HG03378 (cell line): ENCODE measurements at regions not wholly inside any gene's neighbourhood (a gene's known extent, or its start where the extent isn't known, plus 50 kb on each side); places are given as distances from the start of the nearest gene placed in this dataset.
A peak's percentile ranks its signal among the peaks of the same experiment; 100 is the strongest.

Experiments used
- ATAC-seq: cut with Tn5 transposase; IDR thresholded peaks from one replicate; pipeline ENCODE4 v1.9.1; 2021; ENCODE audit warnings: mild to moderate bottlenecking, moderate library complexity; ENCODE audit not compliant: unreplicated experiment

DNA sequence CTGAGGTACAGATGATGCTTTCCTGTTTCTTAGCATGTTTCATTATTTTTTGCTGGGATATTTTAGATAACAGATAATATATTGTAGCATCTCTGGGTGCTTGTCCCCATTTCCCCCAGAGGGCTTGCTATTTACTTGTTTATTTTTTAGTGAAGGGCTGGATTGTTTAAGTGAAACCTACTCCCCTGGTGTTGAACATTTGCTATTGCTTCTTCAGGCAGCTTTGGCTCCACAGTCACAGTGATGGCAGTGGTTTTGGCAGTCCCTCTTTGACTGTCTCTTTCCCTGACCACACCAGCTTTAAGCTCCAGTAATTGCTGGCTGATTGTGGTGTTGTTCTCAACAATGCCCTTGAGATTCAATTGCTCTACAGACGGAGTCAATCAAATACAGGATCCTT is 128.9 kb downstream of the KLF13 start:
- no peak for ATAC-seq

DNA sequence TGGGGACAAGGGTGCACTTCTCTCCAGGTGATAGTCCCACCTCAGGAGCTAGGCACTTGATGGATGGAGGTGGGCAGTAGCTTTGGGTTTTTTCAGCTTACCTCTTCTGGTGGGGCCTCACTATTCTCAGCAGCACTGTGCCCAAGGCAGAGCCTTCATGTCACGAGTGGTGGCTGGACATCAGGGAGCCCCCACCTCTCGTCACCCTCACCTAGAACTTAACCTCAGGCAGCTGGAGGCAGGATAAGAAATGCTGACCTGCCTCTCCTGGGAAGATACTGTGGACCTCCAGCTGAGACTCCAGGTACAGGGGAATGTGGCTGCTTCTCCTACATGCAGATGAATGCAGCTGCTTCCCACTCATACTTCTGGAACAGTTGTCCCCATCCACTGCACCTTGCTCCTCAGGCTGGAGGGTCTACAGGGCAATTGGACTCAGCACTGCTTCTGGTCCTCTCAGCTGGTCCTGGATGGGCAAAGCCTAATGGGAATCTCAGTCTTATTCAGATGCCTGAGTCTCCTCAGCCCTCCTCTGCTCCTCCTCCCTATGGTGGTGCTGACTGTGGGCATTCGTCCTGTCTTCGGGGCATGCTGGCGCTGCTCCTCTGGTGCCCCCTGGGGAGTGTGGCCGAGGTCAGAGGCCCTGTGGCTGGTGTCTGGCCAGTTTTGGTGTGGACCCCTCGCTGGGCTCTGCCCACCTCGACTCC is 129.9 kb downstream of the KLF13 start:
- ATAC-seq: no peak

DNA sequence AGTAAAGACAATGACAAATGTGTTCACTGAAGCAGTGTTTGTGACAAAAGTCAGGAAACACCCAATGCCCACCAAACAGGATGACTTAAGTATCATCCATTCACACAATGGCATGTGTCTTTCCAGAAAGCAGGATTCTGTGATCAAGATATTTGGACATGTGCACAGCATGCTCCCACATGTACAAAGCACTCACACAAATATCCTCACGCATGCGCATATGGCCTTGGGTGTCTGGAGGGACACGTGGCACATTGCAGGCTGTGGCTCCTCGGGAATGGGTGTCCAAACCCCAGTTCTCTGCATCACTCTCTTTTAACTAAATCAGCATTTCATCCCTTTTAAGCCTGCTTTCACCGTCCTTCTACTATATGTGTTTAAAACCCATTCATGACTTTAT is 130.5 kb downstream of the KLF13 start:
- ATAC-seq: no peak

DNA sequence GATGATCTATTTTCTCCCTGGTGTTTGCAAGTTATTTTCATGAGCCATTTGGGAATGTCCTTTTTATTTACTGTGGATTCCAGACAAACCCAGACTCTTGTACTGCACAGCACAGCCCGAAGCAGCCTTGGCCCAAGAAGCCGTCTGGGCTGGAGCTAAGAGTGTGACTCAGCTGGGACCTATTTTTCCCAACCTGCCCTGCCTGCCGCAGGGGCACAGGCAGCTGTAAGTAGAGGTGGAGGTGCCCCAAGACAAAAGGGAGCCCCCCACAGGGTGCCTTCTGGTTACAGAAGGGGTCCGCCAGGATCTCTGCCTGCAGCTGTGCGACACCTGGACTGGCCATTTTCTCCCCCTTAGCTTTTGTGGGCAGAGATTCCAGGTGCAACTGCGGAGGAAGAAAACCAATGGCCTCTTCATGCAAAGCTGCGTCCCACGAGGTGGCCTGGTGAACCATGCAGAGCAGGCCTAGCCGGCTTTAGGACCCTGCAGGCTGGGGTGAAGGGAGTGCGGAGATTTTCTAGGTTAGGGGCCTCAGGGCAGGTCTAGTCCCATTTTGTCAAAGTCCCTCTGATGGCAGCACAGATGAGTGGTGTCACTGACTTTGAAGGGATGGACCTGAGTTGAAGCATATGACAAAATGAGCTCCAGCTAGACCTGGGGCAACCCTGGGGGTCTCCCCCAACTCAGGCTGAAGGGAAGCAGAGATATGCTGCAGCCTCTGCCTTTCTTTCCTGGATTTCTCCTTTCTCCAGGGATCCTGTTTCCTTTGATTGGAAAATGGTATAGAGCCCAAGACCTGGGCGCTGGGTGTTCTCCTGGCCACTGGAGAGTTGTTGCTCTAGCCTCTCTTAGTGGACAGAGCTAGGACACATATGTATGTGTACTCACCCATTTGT is 131.2 kb downstream of the KLF13 start:
- no peak for ATAC-seq

DNA sequence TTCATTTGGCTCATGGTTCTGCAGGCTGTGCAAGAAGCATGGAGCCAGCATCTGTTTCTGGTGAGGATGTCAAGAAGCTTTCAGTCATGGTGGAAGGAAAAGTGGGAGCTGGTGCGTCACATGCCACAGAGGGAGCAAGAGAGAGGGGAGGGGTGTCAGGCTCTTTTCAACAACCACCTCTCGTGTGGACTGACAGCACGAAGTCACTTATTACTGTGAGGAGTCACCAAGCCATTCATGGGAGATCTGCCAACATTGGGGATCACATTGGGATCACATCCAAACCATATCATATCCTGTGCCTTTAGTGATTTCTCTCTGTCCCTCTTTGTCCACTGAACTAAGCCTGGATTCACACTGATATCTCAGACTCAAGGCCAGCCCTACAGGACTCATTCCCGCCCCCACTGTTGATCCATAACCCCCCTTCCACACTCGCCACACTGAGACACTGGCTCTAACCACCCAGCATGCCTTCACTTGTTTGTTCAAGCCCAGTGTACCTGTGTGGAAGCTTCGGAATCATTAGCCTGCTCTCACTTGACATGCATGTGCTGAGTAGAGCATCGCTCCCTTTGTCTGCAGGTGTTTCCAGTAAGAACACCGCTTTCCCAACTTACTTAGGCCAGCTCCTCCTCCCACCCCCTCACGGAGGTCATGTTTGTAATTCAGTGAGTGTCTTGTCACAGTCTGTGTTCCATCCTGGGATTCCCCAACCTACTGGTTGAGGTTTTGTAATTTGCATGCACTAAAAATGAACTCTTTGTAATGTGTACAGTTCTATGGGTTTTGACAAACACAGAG is 132.2 kb downstream of the KLF13 start:
- ATAC-seq: peak; percentile 97

DNA sequence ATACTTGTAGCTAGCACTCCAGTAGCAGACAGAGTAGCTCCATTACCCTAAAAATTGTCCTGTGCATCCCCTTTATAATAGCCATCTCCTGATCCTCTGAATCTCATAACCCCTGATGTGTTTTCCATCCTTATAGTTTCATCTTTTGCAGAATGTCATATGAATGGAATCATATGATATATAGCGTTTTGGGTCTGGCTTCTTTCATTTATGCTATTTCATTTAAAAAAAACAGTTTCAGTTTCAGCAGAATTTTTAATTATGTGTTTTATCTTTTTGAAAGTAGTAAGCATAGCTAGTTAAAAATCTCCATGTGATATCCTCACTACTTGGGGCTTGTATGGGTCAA is 132.7 kb downstream of the KLF13 start:
- no peak for ATAC-seq

DNA sequence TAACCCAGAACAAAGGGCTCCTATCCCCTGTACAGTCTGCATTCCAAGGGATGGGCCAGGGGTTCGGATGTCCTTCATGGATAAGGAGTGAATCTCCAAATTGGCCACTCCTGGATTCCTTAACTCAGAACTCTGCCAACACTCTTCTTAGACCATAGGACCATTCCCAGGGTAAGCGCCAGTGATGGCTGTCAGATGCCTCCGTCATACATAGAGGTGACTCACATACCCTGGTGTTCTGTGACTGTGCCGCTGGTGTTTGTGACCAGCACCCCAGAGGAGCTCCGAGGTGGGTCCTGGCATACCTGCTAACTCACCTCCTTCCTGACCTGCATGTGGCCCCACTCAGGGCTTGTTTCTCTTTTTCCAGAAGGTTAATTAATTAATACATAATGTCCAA is 134.7 kb downstream of the KLF13 start:
- ATAC-seq: no peak

DNA sequence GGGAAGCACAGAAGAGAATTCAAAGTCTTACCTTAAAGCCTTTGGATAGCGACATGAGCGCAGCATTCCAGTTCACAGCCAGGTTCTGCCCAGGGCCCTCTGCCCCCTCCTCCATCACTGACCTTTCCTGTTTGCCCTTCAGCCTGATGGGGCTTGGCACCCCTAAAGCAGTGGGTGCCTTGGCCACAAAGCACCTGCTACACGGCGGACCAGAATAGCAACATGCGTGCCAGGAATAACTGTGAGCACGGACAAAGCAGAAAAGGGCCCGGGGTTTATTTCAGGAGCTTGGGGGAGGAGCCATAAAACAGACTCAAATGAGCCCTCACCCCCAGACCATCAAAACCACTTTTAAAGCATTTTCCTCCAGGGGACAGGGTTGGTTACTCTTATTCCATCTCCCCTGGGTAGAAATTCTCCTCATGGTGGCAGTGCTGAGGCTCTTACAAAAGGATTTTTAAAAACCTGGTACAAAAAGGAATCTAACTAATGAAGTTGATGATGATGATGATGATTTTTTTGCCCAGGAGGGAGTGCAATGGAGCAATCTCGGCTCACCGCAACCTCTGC is 135.4 kb downstream of the KLF13 start:
- ATAC-seq: no peak

DNA sequence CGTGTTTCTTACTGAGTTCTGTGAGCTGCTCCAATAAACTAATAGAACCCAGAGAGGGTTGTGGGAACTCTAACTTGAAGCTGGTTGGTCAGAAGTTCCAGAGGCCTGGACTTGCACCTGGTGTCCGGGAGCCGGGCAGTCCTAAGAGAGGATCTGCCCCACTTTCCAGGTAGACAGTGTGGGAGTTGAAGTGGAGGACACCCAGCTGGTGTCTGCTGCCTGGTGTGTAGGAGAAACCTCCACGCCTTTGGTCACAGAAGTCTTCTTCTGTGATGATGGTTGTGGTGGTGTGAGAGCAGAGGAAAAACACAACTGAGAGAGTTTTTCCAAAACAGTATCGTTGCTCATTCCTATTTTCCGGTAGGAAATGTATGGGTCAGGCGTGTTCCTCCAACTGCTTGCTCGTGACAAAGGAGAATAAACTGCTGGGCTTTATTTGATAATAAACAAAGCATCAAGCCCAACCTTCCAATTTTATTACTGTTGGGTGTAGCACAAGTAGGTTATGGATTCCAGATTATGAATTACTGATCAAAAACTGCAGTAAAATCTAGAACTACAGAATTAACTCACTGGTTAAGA is 137.0 kb downstream of the KLF13 start:
- no peak for ATAC-seq

DNA sequence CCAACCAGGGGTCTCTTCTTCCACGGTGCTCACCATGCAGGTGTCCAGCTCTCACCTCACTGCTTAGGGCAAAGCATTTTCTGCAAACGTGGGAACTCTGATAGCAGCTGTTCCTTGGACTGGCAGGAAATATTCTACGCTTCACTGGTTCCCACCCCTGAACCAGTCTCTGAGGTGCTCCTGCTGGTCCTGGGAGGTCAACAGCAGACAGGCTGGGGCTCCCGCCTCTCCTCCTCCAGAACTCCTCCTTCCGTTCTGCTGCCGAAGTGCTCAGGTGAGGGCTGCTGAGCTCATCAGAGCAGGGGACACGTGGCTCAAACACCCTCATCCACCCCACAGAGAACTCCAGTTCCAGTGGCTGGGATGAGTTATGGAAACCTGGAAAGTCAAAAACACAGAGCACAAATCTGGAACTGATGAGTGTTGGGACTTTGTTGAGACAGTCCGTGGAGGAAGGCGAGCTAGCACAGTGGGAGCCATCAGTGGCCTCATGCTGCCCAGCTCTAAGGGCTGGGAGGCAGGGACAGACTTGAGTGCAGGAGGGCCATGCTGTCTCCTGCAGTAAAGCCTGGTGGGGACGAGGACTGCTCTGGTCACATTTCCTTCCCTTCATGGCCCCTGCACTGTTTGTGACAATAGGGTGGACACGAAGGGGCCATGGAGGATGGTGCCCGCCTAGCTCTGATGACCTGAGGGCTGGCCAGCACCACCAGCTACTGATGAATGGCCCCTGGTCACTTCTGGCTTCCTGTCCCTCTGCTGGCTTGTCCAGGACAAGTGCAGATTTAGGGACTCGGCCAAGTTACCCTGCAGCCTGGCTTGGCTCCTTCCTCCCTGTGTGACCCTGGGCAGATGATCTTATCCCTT is 137.8 kb downstream of the KLF13 start:
- ATAC-seq: no peak

DNA sequence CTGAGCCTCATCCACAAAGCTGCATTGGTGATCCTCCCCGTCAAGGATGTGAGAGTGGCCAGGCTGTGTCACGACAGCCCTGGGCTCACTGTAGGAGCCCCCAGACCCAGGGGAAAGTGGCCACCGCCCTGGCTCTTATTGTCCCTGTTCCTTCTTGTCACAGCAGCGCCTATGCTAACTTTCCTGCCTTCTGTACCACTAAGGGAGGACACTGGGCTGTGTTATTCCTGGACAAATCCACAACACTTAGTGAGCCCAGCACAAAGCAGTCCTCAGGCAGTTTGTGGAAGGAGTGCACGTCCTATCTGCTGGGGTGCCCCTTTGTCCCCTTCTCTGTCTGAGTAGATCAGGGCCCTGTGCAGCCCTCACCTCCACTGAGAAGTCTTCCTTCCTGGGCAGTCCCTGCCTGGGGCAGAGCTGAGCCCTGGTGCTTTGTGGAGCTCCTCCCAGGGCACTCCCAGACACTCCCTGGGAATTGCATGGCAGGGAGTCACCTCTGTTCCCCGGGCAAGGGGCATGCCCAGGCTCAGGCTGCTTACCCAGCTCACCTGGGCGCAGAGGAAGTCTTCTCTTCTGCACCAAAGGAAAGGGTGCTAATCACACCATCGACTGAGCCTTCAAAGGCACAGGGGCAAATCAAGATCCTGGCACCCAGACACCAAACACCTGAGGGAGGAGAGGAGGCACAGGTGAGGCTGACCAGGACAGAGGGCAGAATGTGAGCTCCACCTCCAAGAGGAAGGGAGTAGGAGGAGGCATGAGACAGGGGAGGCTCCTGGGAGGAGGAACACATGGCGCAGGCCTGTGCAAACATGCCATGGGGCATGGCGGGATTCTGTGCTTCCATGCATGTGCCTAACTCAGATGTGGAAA is 138.7 kb downstream of the KLF13 start:
- no peak for ATAC-seq

DNA sequence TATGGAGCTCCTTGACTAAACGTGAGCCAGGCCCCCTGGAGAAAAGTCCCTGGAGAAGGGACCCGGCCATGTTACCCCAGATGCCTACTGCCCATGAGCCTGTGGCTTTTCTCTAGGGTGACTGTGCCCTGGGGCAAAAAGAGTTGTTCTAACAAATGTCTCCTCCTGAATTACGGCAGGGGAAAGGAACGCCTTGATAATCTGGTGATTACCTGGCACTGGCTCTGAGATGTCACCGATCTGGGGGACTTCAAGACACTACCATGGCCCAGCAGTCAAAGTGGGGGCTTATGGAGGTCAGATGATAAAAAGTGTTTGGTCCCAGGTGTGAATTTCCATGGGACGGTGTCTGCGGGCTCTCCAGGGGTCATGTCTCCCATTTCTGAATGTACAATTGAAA is 140.7 kb downstream of the KLF13 start:
- ATAC-seq: no peak

DNA sequence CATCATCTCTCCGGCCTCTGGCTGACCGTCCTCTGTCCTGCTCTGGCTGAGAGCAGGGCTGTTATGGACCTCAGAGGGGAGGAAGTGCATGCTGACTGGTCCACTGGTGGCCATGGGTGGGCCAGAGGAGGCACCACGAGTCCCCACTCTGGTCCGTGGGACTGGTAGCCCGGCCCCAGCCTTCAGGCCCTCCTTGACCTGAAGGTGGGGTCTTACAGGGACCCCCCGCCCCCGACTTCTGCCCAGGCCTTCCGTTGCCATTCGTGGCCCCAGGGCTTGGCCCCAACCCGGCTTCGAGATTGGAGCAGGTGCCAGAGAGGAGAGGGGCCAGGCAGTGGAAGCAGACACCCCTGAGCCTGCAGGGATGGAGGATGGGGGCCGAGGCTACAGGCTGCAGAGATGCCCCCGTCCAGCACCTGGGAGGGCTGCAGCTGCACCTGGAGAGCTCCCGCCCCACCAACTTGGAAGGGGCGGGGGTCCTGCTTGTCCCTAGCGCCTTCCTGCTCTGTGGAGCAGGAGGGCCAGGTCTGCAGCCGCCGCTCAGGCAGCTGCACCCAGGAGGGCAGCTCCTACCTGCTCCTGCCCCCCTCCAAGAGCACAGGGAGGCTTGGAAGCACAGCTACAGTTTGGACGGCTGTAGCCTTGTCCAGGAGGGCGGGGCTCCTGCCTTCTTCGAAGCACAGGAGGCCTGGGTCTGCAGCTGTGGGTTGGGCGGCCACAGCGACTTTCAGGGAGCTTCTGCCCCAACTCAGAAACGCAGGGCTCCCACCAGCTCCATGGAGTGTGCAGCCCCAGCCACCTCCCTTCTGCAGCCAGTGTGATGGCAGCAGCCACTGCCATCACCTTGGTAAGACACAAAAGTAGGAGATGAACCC is 142.5 kb downstream of the KLF13 start:
- ATAC-seq: no peak

DNA sequence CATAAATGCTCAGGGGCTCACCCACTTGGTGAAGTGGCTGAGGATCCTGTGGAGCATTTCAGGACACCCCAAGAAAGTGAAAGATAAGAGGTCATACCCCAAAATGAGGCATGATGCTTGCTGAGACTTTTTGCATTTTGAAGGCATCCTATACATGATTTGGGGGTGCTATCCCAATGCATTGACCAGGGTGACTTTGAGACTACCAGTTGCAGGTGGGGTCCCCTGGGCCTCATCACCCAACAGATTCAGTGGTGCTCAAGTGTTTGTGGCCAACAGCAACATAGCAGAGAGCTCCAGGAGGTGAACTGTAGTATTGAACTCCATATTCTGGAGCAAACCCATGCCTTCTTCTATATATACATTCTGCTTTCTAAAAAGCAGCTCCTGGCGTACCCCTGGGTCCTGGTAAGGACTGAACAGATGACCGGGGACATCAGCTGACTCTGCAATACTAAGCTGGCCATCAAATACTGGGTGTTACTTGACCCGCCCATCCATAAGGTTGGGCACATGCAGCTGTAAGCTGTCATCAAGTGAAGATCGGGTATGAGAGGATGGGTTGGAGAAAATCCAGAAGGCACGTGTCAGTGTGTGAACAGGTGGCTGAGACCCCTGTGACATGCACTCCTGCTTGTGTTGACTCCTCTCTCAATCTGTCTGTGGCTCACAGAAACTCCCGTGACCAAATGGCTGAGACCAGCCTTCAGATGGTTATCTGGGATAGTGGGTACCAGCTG is 143.3 kb downstream of the KLF13 start:
- ATAC-seq: no peak

DNA sequence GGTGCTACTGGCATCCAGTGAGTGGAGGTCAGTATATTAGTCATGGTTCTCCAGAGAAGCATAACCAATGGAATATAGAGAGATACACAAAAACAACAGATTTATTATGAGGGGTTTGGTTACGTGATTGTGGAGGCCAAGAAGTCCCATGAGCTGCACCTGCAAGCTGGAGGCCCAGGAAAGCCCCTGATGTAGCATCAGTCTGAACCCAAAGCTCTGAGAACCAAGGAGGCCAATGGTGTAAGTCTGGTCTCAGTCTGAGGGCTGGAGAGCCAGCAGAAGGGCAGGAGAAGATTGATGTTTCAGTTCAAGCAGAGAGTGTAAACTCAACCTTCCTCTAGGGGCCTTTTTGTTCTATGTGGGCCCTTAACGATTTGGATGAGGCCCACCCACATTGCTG is 144.1 kb downstream of the KLF13 start:
- no peak for ATAC-seq

DNA sequence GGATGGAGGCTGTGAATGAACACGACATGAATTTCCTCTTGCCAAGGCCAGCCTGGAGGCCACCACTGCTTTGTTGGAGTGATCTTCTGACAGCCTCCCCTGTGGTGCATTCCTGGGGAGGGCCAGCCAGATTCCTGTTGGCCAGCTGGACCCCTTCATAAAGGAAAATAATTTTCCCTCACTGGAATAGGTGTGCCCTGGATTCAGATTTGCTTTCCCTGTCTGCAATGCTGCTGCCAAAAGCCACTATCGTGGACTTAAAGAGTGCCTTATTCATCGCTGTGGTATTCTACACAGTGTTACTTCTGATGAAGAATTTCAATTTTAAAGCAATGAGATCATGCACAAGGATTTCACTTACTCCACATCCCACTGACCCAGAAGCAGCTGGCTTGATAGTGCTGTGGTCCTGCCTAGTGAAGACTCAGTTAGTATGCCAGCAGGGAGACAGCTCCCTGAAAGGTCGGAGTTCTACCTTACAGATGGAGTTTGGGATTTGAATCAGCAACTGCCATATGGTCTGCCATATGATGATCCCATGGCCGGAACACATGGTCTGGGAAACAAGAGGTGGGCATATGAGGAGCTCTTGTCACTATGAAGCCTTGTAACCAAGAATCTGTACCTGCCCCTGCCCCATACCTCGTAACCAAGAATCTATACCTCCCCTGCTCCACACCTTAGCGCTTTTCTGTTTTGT is 145.2 kb downstream of the KLF13 start:
- no peak for ATAC-seq
